Gastrocnemius medialis (tissue), 4 donors: ENCODE measurements at regions not wholly inside any gene's neighbourhood (a gene's known extent, or its start where the extent isn't known, plus 50 kb on each side); places are given as distances from the start of the nearest gene placed in this dataset.

Experiments
- CTCF ChIP-seq, 5 experiments: fragments of 450-650 bp in 3 of 5; fragments of 200-600 bp in 2 of 5; sonication (generic) in 2 of 5; IDR thresholded peaks in 4 of 5; conservative IDR thresholded peaks in 1 of 5; 1 replicate in 4 of 5; 2 replicates in 1 of 5; pipeline ENCODE4 v1.5.1; 2016 to 2019; ENCODE audit warnings: antibody characterized with exemption in 5 of 5, mild to moderate bottlenecking in 3 of 5, moderate library complexity in 3 of 5
- POLR2A ChIP-seq, 2 donors: fragments of 450-650 bp; IDR thresholded peaks; one replicate each; pipeline ENCODE4 v1.6.1; 2017; ENCODE audit warnings: antibody characterized with exemption in 2 of 2, mild to moderate bottlenecking in 2 of 2, moderate library complexity in 2 of 2

- peak in 4 of 5 experiments; percentile 20 to 50 (median 46) for TF ChIP-seq CTCF (IDR thresholded peaks at IDR 0.05 in 4 of 5, conservative IDR thresholded peaks at IDR 0.05 in 1 of 5)
- no peak for TF ChIP-seq POLR2A (IDR thresholded peaks at IDR 0.05)
These were observed 390.4 kb upstream of the LMCD1 start for GRCh38 chr3:8110966-8111798.
